Activated CD4-positive, alpha-beta T cell treated with anti-CD3 and anti-CD28 coated beads, Interleukin-2, amount 50 U/mL, for 48 hours (primary cell): ENCODE measurements at regions not wholly inside any gene's neighbourhood (a gene's known extent, or its start where the extent isn't known, plus 50 kb on each side); places are given as distances from the start of the nearest gene placed in this dataset.
"Not testable (repeated sequence)": the region's sequence is repeated elsewhere in the genome, so short reads cannot be mapped to it uniquely, and the experiment has no call there.

ENCODE experiments used
- DNase-seq, 2 experiments: peaks; one replicate each; pipeline ENCODE4 v3.0.0-alpha.2; 2020

GRCh38 chr10:52551046-52551445 lies 221.5 kb downstream of the MBL2 start:
- no peak for DNase-seq

- DNase-seq: no peak
Measured at GRCh38 chr10:52558090-52558489, 214.5 kb downstream of the MBL2 start.

- no peak for DNase-seq
Measured at GRCh38 chr10:52561322-52561721, 211.3 kb downstream of the MBL2 start.

DNA sequence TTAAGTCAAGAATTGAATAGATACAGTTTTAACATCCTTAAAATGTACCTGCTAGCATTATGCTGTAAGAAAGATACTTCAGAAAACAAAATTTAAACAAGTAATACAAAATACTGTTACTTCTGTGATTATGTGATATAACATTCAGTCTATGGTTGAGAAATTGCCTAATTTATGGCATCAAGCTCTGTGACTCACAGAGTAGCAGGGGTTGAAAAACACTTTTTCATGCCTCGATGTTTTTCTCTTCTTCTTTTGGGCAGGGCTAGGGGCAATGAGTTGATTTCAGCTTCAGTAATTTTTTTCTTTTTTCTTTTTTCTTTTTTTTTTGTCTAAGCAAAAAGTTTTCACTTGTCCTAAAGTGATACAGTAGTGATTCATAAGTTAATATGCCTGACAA lies 209.2 kb downstream of the MBL2 start:
- DNase-seq: no peak

DNA sequence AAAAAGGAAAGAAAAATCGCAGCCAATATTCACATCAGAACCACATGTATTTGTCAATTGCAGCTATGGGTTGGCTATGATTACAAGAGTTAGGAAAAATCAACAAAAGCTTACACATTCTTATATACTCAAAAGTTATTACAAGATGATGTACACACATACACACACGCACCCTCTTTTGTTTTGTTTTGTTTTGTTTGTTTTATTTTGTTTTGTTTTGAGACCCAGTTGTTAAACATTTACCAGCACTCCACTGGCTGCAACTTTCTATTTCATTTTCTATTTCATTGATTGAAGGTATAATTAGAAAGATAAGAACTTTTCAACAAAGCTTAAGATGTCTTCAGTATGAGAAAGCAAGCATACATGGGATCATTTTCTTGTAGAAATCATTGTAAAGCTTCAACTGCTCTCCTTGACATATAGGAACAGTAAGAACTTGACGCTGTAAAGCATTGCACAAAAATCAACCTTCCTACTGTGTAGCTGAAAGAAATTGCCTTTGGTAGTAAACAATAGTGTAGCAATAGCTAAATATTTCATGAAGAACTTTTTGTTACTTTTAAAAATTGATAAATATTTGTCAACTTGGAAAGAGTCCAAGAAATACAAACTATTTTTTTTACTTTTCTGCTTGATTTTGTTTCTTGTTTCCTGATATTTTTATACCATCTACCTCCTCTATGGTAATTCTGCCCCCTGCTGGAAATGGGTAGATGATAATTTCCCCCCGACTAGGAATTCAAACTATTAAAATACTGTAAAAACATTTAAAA lies 205.9 kb downstream of the MBL2 start:
- DNase-seq: no peak

GRCh38 chr10:52567247-52567580 lies 205.4 kb downstream of the MBL2 start:
- DNase-seq: no peak

GRCh38 chr10:52568309-52568708 lies 204.3 kb downstream of the MBL2 start:
- DNase-seq: no peak

- DNase-seq: no peak
Measured at GRCh38 chr10:52570490-52570889, 202.1 kb downstream of the MBL2 start.

DNA sequence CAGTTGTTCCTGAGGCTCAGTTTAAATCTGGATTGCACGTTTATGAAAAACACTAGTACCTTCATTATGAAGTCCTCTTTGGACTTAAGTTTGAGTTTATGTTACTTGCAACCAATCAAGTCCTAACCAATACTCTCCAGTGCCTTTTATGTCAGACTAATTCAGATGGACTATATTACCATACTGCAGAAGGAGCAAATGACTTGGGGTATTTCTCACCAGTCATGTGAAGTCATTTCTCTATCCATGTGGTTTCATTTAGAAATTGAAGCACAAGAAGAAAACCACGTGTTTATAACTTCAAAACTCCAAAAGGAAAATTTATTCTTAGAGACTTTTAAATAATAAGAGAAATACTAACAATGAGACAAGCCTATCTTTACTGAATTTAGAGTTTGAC lies 201.6 kb downstream of the MBL2 start:
- no peak for DNase-seq

DNA sequence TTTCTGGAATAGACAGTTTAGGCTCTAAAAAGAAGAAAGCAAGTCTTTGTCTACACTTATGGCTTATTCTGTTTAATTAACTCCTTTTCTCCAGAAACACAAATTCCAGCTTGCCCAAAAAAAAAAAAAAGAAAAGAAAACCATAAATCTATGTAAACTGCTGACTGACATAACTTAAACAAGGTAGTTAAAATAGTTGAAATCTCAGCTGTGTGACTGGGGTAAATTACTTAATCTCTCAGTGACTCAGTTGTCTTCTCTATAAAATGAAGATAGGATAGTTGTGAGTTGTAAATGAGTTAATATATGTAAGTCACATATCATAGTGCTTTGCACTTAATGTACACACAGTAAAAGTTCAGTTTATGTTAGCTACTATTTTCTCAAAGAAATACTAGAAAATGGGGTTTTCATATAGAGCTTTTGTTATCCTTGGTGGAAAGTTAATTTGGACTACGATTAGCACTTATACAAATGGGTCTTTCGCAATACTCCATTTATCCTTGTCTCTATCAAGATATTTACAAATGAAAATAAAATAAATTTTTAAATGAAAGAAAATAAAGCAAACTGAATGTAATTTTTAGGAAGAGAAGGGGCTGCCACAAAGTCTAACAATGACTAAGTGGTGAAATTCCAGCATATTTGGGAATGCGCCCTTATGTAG lies 200.9 kb downstream of the MBL2 start:
- no peak for DNase-seq

DNA sequence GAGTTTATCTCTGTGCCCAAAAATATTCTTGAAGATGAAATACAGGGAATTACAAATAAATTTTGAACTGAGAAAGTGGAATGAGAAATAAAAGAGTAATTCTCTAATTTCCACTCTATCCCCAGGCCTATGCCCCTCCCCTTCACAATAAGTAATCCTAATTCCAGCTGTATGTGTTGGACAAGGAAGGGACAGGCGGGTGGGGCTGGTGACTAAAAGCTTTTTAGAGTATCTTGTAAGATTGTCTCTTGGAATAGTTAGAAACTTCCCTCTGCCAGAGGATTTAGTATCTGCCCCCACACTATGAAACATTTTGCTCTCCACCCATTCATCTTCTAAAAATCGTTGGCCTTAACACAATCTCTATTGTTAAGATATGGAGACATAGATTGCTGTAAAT lies 199.2 kb downstream of the MBL2 start:
- DNase-seq: no peak

DNA sequence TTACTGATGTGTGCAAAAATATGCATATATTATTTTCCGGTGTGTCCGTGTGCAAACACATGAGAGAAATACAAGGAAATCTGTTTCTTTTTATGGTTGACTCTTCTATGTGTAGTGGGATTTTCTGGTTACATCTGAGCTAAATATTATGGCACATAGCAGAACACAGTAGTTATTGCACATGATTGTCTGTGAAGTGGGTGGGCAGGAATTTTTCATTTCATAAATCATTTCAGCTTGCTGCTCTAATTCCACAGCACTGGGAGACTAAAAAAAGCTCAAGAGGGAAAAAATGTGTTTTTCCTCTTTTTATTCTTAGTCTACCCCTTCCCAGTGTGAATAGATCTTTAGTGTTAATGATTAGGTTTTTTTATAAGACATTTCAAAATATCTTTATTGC lies 197.9 kb downstream of the MBL2 start:
- DNase-seq: no peak

- no peak for DNase-seq
Measured at GRCh38 chr10:52577047-52577446, 195.5 kb downstream of the MBL2 start.

- no peak for DNase-seq
Measured at GRCh38 chr10:52578871-52579405, 193.6 kb downstream of the MBL2 start.

- not testable (repeated sequence) for DNase-seq
Measured at GRCh38 chr10:52581636-52582035, 190.9 kb downstream of the MBL2 start.

GRCh38 chr10:52583336-52583735 lies 189.2 kb downstream of the MBL2 start:
- no peak for DNase-seq

DNA sequence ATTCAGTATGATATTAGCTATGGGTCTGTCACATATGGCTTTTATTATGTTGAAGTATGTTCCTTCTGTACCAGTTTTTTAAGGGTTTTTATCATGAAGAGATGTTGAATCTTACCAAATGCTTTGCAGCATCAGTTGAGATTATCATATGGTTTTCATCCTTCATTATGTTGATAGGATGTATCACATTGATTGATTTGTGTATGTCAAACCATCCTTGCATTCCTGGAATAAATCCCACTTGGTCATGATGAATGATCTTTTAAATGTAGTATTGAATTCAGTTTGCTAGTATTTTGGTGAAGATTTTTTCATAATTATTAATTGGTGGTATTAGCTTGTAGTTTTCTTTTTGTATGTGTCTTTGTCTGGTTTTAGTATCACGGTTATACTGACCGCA lies 185.9 kb downstream of the MBL2 start:
- DNase-seq: no peak

GRCh38 chr10:52597189-52597863 lies 175.3 kb downstream of the MBL2 start:
- DNase-seq: no peak

DNA sequence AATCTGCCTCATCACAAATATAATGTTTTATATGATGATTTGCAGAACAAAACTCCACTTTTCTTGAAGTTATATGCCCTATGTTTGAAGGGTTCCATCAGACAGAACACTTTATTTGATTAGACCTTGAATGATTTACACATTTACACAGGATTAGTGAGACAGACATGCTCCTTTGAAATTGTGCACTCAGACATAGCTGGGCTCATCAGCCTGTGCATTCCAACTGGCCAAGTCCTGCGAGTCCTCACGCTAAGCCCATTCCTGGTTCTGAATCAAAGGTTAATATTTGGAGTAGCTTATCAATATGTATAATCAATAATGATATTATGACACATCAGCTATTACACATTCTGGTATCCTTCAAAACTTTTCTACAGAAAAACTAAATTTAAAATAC lies 173.6 kb downstream of the MBL2 start:
- DNase-seq: no peak

GRCh38 chr10:52599551-52600200 lies 172.9 kb downstream of the MBL2 start:
- no peak for DNase-seq

- not testable (repeated sequence) for DNase-seq
Measured at GRCh38 chr10:52604131-52604530, 168.5 kb downstream of the MBL2 start.

GRCh38 chr10:52609071-52609470 lies 163.5 kb downstream of the MBL2 start:
- no peak for DNase-seq

GRCh38 chr10:52609626-52610240 lies 162.9 kb downstream of the MBL2 start:
- DNase-seq: no peak
